T47D (cell line): ENCODE measurements at regions not wholly inside any gene's neighbourhood (a gene's known extent, or its start where the extent isn't known, plus 50 kb on each side); places are given as distances from the start of the nearest gene placed in this dataset.

ENCODE experiments used
- DNase-seq, 2 experiments: peaks; one replicate each; pipeline versions ENCODE4 v3.0.0 to v3.0.0-alpha.2; 2011 to 2012; ENCODE audit warnings: low read depth in 1 of 2, low spot score in 1 of 2
- JUND ChIP-seq: IDR thresholded peaks from 2 replicates; pipeline ENCODE4 v1.6.1; 2012; ENCODE audit warnings: low read depth
- in situ Hi-C: cut with HindIII; loops from 2 replicates; pipeline ENCODE4 v1.10.0; 2016; ENCODE audit warnings: low sequenced_read_pairs, low pct_unique_long_range_greater_than_20kb

DNA sequence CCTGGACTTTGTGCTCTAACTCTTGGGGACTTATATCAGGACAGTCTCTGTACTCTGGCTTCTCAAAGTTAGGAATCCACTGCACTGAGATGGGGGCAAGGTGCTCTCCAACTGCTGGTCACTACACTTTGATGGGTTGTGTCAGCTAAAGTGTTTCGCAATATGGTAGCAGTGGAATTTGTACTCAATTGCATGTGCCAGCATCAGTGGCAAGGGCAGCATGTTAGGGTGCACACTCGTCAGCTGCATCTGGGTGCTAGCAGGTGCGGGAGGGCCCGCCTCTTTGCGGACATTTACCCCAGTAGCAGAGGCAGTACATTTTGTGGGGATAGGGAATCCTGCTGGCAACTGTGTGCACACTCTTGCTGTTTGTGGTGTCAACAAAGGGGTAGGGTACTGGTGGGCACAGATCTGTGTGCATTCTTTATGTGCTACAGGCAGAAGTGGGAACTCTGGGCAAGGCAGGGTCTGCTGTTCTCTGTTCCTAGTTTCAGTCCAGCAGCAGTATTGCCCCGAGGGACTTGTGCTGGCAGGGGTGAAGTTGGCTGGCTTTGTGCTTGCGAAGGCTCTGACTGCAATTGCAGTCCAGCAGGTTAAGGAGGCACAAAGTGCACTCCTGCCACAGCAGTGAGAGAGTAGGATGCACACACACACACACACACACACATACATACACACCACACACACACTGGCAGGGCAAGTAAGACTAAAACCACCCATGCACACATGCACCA, 924.8 kb upstream of the CDH9 start:
- no peak for DNase-seq
- in situ Hi-C loops, result no loop called here

GRCh38 chr5:27962198-27962597, 923.8 kb upstream of the CDH9 start:
- in situ Hi-C loops, result no loop called here
- TF ChIP-seq JUND, result no peak
- DNase-seq, result no peak

More for the DNA sequence above, 924.8 kb upstream of the CDH9 start:
- TF ChIP-seq JUND, result no peak

DNA sequence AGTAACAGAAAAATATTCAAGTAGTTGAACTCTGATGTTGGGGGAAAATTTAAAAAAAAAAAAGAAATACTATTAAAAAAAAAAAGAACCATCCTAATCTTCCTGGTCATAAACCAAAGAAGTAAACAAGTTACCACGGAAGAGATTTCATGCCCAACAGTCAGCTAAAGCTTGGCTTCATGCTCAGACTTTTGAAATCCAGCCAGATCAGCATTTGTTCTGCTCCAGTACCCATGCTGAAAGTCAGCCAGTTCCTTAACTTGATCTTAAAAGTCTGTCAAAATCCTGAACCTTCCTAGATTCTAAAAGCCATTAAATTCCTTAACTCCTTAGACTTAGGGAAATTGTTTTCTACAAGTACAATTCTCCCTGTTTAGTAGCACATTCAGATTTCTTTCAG, 908.7 kb upstream of the CDH9 start:
- no peak for TF ChIP-seq JUND
- no peak for DNase-seq
- in situ Hi-C loops, result no loop called here

- no peak for DNase-seq
- in situ Hi-C loops, result no loop called here
- no peak for TF ChIP-seq JUND
These were observed 906.1 kb upstream of the CDH9 start for GRCh38 chr5:27944471-27944870.

- TF ChIP-seq JUND, result no peak
- DNase-seq, result no peak
- in situ Hi-C loops, result no loop called here
These were observed 900.6 kb upstream of the CDH9 start for GRCh38 chr5:27938989-27939388.

DNA sequence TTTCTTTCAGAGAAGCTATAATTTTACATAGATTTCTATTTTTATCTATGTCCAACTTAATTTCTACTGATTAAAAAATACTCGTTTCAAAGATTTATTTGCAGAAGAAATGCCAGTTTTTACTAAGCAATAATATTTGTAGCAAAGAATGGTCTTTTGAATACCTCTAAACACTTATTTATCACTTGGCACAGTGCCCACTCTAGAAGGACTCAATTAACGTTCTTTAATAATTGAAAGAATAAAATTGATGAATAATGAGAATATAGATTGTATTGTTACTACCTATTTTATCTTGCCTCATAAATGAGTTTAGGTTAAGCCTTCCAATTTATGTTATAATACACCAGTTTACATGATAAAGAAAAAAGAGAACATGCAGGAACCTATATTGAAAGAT, 889.7 kb upstream of the CDH9 start:
- in situ Hi-C loops, result no loop called here
- no peak for DNase-seq
- no peak for TF ChIP-seq JUND

- in situ Hi-C loops, result no loop called here
- TF ChIP-seq JUND, result no peak
- DNase-seq, result no peak
These were observed 872.8 kb upstream of the CDH9 start for GRCh38 chr5:27911216-27911615.

- TF ChIP-seq JUND, result no peak
- no peak for DNase-seq
- in situ Hi-C loops, result no loop called here
These were observed 870.0 kb upstream of the CDH9 start for GRCh38 chr5:27908341-27908740.

DNA sequence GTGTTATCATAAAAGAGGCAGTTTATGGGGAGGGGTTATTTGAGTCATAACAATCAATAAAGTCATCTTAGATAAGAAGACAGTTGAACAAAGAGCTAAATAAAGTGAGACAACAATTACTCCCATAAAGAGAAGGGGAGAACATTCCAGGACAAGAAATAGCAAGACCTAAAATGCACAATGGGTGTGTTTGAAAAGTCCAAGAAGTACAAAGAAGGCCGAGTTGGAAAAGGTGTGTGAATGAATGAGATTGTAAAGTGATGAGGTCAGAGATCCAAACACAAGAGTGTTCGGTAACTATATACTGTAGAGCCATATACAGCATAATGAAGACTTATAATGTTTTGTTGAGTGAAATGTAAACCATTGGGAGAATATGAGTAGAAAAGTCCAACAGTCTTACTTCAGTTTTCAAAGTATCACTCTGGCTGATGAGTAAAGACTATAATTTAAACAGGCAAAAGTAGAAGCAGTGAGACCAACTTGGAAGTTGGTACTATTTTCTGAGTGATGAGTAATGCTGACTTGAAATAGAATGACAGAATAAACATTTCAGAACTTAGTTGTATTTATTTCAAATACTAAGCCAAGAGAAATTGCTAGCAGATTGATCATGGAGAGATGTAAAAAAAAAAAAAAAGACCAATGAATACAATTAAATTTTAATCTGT, 868.7 kb upstream of the CDH9 start:
- no peak for TF ChIP-seq JUND
- in situ Hi-C loops, result no loop called here
- no peak for DNase-seq

DNA sequence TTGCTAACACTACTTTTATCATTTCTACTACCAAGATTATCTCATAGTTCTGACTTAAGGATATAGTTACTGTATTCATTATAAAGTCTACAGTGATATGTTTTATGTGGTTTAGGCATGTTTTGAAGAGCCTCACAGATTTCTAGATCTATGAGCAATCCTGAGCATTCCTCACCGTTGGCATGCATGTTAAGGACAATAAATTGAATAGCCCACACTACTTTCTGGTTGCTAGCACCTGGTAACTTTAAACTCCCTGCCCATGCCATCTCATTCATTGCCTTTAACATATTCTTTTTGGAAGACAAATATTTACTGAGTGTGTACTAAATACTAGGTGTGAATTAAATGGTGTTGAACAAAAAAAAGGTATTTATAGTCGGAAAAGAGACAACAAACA, 868.1 kb upstream of the CDH9 start:
- no peak for DNase-seq
- in situ Hi-C loops, result no loop called here
- no peak for TF ChIP-seq JUND

- in situ Hi-C loops, result no loop called here
- TF ChIP-seq JUND, result no peak
- DNase-seq, result no peak
These were observed 862.4 kb upstream of the CDH9 start for GRCh38 chr5:27900761-27901160.

GRCh38 chr5:27876071-27876470, 837.7 kb upstream of the CDH9 start:
- DNase-seq, result no peak
- in situ Hi-C loops, result no loop called here
- TF ChIP-seq JUND, result no peak

- TF ChIP-seq JUND, result no peak
- no peak for DNase-seq
- in situ Hi-C loops, result no loop called here
These were observed 836.8 kb upstream of the CDH9 start for GRCh38 chr5:27875148-27875547.

DNA sequence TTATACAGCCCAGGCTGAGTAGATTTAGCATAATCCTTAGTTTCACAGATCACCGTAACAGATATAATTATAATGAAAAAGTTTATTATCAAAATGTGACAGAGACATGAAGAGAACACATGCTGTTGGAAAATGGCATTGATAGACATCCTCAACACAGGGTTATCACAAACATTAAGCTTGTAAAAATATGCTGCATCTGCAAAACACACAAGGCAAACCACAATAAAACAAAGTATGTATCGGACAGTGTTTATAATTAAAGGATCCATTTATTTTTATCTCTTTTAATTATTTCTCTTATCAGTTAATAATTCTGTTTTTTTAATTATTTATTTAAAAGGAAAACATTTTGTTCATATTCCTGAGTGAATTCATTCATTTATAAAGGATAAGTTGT, 829.9 kb upstream of the CDH9 start:
- in situ Hi-C loops, result no loop called here
- no peak for TF ChIP-seq JUND
- no peak for DNase-seq
